ENCODE measurements at regions not wholly inside any gene's neighbourhood (a gene's known extent, or its start where the extent isn't known, plus 50 kb on each side); places are given as distances from the start of the nearest gene placed in this dataset.

DNA sequence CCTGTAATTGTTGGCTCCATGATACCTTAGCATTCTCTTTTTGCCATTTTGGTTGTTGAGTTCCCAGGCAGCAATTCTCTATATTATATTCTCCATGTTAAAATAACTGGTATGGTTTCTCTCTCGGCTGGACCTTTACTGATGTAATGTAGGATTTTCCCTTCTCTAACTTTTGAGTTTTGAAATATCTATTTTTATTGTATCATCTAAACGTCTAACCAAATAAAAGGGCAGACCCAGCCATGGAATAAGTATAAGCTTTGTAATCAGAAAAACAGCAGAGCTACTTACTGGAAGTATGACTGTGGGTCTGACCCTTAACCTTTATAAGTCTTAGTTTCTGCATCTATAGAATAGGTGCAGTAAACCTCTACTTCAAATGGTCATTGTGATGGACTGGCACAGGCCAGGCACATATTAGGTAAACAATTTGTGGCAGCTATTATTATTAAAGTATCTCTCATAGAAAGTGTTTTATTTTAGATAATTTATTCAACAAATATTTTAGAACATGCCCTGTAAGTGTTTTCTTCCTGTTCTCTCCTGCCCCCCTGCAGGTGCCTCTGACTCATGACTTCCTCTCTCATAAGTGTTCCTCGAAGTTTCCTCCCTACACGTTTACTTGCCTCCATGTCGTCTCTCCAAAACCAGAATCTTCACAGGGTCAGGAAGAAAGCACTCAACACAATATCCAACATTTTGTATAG, 224.9 kb upstream of the FGGY start (continued):
- TF ChIP-seq, protein P1, sequence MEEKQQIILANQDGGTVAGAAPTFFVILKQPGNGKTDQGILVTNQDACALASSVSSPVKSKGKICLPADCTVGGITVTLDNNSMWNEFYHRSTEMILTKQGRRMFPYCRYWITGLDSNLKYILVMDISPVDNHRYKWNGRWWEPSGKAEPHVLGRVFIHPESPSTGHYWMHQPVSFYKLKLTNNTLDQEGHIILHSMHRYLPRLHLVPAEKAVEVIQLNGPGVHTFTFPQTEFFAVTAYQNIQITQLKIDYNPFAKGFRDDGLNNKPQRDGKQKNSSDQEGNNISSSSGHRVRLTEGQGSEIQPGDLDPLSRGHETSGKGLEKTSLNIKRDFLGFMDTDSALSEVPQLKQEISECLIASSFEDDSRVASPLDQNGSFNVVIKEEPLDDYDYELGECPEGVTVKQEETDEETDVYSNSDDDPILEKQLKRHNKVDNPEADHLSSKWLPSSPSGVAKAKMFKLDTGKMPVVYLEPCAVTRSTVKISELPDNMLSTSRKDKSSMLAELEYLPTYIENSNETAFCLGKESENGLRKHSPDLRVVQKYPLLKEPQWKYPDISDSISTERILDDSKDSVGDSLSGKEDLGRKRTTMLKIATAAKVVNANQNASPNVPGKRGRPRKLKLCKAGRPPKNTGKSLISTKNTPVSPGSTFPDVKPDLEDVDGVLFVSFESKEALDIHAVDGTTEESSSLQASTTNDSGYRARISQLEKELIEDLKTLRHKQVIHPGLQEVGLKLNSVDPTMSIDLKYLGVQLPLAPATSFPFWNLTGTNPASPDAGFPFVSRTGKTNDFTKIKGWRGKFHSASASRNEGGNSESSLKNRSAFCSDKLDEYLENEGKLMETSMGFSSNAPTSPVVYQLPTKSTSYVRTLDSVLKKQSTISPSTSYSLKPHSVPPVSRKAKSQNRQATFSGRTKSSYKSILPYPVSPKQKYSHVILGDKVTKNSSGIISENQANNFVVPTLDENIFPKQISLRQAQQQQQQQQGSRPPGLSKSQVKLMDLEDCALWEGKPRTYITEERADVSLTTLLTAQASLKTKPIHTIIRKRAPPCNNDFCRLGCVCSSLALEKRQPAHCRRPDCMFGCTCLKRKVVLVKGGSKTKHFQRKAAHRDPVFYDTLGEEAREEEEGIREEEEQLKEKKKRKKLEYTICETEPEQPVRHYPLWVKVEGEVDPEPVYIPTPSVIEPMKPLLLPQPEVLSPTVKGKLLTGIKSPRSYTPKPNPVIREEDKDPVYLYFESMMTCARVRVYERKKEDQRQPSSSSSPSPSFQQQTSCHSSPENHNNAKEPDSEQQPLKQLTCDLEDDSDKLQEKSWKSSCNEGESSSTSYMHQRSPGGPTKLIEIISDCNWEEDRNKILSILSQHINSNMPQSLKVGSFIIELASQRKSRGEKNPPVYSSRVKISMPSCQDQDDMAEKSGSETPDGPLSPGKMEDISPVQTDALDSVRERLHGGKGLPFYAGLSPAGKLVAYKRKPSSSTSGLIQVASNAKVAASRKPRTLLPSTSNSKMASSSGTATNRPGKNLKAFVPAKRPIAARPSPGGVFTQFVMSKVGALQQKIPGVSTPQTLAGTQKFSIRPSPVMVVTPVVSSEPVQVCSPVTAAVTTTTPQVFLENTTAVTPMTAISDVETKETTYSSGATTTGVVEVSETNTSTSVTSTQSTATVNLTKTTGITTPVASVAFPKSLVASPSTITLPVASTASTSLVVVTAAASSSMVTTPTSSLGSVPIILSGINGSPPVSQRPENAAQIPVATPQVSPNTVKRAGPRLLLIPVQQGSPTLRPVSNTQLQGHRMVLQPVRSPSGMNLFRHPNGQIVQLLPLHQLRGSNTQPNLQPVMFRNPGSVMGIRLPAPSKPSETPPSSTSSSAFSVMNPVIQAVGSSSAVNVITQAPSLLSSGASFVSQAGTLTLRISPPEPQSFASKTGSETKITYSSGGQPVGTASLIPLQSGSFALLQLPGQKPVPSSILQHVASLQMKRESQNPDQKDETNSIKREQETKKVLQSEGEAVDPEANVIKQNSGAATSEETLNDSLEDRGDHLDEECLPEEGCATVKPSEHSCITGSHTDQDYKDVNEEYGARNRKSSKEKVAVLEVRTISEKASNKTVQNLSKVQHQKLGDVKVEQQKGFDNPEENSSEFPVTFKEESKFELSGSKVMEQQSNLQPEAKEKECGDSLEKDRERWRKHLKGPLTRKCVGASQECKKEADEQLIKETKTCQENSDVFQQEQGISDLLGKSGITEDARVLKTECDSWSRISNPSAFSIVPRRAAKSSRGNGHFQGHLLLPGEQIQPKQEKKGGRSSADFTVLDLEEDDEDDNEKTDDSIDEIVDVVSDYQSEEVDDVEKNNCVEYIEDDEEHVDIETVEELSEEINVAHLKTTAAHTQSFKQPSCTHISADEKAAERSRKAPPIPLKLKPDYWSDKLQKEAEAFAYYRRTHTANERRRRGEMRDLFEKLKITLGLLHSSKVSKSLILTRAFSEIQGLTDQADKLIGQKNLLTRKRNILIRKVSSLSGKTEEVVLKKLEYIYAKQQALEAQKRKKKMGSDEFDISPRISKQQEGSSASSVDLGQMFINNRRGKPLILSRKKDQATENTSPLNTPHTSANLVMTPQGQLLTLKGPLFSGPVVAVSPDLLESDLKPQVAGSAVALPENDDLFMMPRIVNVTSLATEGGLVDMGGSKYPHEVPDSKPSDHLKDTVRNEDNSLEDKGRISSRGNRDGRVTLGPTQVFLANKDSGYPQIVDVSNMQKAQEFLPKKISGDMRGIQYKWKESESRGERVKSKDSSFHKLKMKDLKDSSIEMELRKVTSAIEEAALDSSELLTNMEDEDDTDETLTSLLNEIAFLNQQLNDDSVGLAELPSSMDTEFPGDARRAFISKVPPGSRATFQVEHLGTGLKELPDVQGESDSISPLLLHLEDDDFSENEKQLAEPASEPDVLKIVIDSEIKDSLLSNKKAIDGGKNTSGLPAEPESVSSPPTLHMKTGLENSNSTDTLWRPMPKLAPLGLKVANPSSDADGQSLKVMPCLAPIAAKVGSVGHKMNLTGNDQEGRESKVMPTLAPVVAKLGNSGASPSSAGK (IDR thresholded peaks at IDR 0.05): 0 out of 2 replicates have a peak, but pooled peaks have one; percentile 24
- TF ChIP-seq SRF (CRISPR knock-in tag; IDR thresholded peaks at IDR 0.05) (0 out of 4 replicates have a peak, but pooled peaks of 1 of the 2 experiments have one; percentile 42), CHD4 (IDR thresholded peaks at IDR 0.05; ENCODE audit: insufficient read depth, insufficient replicate concordance, low read depth, low read length, poor library complexity, severe bottlenecking) (no peak), ETV6 (IDR thresholded peaks at IDR 0.05; ENCODE audit: borderline replicate concordance in 1 of 2, low read depth in 2 of 2, low read length in 1 of 2) (no peak), ETV6 (CRISPR knock-in tag; IDR thresholded peaks at IDR 0.05; ENCODE audit: borderline replicate concordance) (no peak), RAD21 (CRISPR knock-in tag; conservative IDR thresholded peaks at IDR 0.05 in 1 of 2, IDR thresholded peaks at IDR 0.05 in 1 of 2) (0 out of 4 replicates have a peak, but pooled peaks have one; percentile 8 to 10), ZSCAN29 (IDR thresholded peaks at IDR 0.05) (no peak), JUN (IDR thresholded peaks at IDR 0.05; ENCODE audit: borderline replicate concordance, low read depth, low read length) (0 out of 2 replicates have a peak, but pooled peaks have one; percentile 24), JUN (CRISPR knock-in tag; IDR thresholded peaks at IDR 0.05; ENCODE audit: borderline replicate concordance) (no peak), THRAP3 (IDR thresholded peaks at IDR 0.05; ENCODE audit: borderline replicate concordance) (no peak), TFAM (CRISPR knock-in tag; conservative IDR thresholded peaks at IDR 0.05) (no peak), HMG20B (CRISPR knock-in tag; IDR thresholded peaks at IDR 0.05) (no peak), ESRRA (IDR thresholded peaks at IDR 0.05; ENCODE audit: borderline replicate concordance, low read depth) (peak; percentile 33; the same call in 1 of the 2 replicates)
- TF ChIP-seq, protein P2, sequence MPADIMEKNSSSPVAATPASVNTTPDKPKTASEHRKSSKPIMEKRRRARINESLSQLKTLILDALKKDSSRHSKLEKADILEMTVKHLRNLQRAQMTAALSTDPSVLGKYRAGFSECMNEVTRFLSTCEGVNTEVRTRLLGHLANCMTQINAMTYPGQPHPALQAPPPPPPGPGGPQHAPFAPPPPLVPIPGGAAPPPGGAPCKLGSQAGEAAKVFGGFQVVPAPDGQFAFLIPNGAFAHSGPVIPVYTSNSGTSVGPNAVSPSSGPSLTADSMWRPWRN (IDR thresholded peaks at IDR 0.05; ENCODE audit: low read depth): no peak
